DND-41 (cell line): ENCODE measurements at regions not wholly inside any gene's neighbourhood (a gene's known extent, or its start where the extent isn't known, plus 50 kb on each side); places are given as distances from the start of the nearest gene placed in this dataset.
"Not testable (repeated sequence)": the region's sequence is repeated elsewhere in the genome, so short reads cannot be mapped to it uniquely, and the experiment has no call there.

ENCODE experiments used
- EZH2 ChIP-seq: IDR thresholded peaks from 3 replicates; pipeline ENCODE4 v1.6.1; 2012; ENCODE audit warnings: borderline replicate concordance, low read depth, mild to moderate bottlenecking, moderate library complexity, low read length, inconsistent platforms; ENCODE audit not compliant: severe bottlenecking
- TF ChIP-seq, protein P1 (sequence below): IDR thresholded peaks from 2 replicates; pipeline ENCODE4 v1.5.1; 2012; ENCODE audit warnings: borderline replicate concordance, low read length, moderate library complexity, mild to moderate bottlenecking; ENCODE audit not compliant: poor library complexity, severe bottlenecking; ENCODE audit errors: extremely low read depth

DNA sequence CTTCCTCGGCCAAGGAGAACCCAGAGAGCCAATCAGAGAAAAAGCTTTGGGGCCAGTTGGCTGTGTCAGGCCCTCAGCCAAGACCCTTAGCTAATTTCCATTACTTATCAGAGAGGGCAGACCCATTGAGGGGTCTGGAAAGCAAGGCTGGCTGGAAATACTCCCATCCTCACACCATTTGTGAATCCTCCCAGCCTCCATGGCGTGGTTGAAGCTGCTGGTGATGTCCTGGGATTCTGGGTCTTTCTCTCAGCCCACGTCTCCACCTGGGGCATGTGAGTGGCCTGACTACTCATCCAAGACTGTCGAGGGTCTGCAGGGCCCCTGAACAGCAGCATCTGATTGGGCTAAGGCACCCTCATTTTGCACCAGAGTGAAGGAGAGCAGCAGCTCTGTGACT lies 61.3 kb upstream of the GPR31 start:
- TF ChIP-seq, protein P1, sequence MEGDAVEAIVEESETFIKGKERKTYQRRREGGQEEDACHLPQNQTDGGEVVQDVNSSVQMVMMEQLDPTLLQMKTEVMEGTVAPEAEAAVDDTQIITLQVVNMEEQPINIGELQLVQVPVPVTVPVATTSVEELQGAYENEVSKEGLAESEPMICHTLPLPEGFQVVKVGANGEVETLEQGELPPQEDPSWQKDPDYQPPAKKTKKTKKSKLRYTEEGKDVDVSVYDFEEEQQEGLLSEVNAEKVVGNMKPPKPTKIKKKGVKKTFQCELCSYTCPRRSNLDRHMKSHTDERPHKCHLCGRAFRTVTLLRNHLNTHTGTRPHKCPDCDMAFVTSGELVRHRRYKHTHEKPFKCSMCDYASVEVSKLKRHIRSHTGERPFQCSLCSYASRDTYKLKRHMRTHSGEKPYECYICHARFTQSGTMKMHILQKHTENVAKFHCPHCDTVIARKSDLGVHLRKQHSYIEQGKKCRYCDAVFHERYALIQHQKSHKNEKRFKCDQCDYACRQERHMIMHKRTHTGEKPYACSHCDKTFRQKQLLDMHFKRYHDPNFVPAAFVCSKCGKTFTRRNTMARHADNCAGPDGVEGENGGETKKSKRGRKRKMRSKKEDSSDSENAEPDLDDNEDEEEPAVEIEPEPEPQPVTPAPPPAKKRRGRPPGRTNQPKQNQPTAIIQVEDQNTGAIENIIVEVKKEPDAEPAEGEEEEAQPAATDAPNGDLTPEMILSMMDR, result not testable (repeated sequence)
- not testable (repeated sequence) for TF ChIP-seq EZH2
